ENCODE measurements at regions not wholly inside any gene's neighbourhood (a gene's known extent, or its start where the extent isn't known, plus 50 kb on each side); places are given as distances from the start of the nearest gene placed in this dataset.

- H3K27ac ChIP-seq = peak overlapping the region; percentile 37 to 57
Measured at GRCh38 chr1:232369451-232370296, 260.3 kb downstream of the SIPA1L2 start.

GRCh38 chr1:232368821-232369321 lies 261.1 kb downstream of the SIPA1L2 start:
- H3K9me3 ChIP-seq = no peaks in the 10 kb centered on the region

More at GRCh38 chr1:232369451-232370296, 260.3 kb downstream of the SIPA1L2 start:
- Histone ChIP-seq H3K4me3 (no peak overlapping the region), H3K27me3 (no peaks in the 10 kb centered on the region), H3K4me1 (peaks cover 0 to 12% of the 10 kb centered on the region in 2 donors), H3K9me3 (no peaks in the 10 kb centered on the region), H3K36me3 (no peaks in the 10 kb centered on the region)
- DNase-seq (ENCODE audit: low spot score) = no peak
- TF ChIP-seq CTCF (IDR thresholded peaks at IDR 0.05) = no peak

GRCh38 chr1:232367293-232367692 lies 262.6 kb downstream of the SIPA1L2 start:
- Histone ChIP-seq H3K4me3 (no peak overlapping the region), H3K9me3 (no peaks in the 10 kb centered on the region), H3K36me3 (no peaks in the 10 kb centered on the region), H3K4me1 (peaks cover 0 to 12% of the 10 kb centered on the region in 2 donors), H3K27me3 (no peaks in the 10 kb centered on the region), H3K27ac (no peak overlapping the region)
- DNase-seq (ENCODE audit: low spot score) = no peak
- no peak for TF ChIP-seq CTCF (IDR thresholded peaks at IDR 0.05)

More at GRCh38 chr1:232368821-232369321, 261.1 kb downstream of the SIPA1L2 start:
- Histone ChIP-seq H3K27ac (no peak overlapping the region), H3K27me3 (no peaks in the 10 kb centered on the region), H3K36me3 (no peaks in the 10 kb centered on the region), H3K4me1 (peaks cover 0 to 12% of the 10 kb centered on the region in 2 donors), H3K4me3 (no peak overlapping the region)
- no peak for TF ChIP-seq CTCF (IDR thresholded peaks at IDR 0.05)
- no peak for DNase-seq (ENCODE audit: low spot score)

- no peak overlapping the region for H3K4me3 ChIP-seq
- TF ChIP-seq CTCF (IDR thresholded peaks at IDR 0.05) = no peak
- no peaks in the 10 kb centered on the region for H3K9me3 ChIP-seq
- H3K36me3 ChIP-seq = no peaks in the 10 kb centered on the region
- H3K27ac ChIP-seq = no peak overlapping the region
- H3K27me3 ChIP-seq = no peaks in the 10 kb centered on the region
- H3K4me1 ChIP-seq = no peaks in the 10 kb centered on the region
- DNase-seq (ENCODE audit: low spot score) = no peak
Measured at GRCh38 chr1:232364654-232365382, 265.1 kb downstream of the SIPA1L2 start.

GRCh38 chr1:232363008-232363407 lies 266.9 kb downstream of the SIPA1L2 start:
- DNase-seq (ENCODE audit: low spot score) = no peak
- H3K27me3 ChIP-seq = no peaks in the 10 kb centered on the region
- no peaks in the 10 kb centered on the region for H3K9me3 ChIP-seq
- no peaks in the 10 kb centered on the region for H3K4me1 ChIP-seq
- no peak for TF ChIP-seq CTCF (IDR thresholded peaks at IDR 0.05)
- H3K36me3 ChIP-seq = no peaks in the 10 kb centered on the region
- H3K27ac ChIP-seq = no peak overlapping the region
- no peak overlapping the region for H3K4me3 ChIP-seq

Data from right atrium auricular region (tissue), 2 donors.